HG03457 (cell line): ENCODE measurements at regions not wholly inside any gene's neighbourhood (a gene's known extent, or its start where the extent isn't known, plus 50 kb on each side); places are given as distances from the start of the nearest gene placed in this dataset.

Source experiments
- ATAC-seq: cut with Tn5 transposase; IDR thresholded peaks from one replicate; pipeline ENCODE4 v1.9.1; 2021; ENCODE audit warnings: moderate number of reproducible peaks; ENCODE audit not compliant: unreplicated experiment

DNA sequence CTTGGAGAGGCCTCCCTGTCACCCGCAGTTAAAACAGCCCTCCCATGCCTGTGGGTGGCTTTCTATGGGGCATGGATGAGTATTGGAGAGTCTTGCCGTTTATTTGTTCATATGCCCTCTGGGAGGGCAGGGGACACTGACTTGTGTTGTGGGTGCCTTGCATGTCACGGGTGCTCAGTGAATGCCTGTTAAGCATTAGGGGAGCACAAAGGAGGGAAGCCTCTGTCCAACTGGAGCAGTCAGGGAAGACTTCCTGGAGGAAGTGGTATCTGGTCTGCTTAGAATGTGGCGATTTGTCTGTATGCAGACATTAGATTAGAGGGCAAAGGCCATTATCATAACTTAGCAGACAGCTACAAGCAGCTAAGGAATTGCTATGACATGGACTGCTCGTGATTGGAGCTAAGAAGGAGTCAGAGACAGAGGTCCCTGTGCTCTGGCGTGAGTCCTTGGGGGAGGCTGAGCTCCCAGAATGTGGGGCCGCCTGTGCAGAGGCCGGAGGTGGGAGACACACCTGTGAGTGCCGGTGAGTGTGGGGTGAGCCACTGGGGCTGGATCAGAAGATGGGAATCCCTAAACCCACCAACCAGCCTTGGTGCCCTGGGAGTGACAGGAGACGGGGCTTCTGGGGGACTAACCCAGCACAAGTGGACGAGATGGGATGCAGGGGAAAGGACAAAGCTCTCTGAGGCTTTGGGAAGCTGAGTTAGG, 286.1 kb downstream of the SEC14L1 start:
- no peak for ATAC-seq

DNA sequence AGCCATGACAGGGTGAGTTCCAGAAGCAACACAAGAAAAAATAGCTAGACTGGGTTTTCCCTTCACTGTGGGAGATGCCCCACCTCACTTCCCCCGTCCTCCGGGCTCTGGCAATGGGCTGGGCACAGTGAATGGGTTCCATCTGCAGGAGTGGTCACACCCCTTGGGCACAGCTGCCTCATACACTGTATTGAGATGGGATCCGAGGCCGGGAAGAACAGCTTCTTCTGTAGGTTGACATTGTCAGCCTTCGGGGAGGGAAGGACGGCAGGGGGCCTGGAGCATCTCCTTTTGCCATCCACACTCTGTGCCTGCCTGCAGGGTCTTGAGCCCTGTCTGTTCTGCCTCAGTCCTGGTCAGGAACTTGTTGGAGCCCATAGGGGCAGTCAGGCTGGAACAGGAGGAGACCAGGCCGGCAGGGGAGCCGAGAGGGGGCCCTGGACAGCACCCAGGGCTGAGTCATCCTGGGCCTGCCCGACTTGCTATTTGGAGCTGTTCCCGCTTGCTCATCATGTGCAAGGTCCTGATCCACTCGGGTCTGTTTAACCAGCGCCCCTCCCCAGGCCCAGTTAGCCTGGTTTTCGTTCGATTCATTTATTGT, 286.7 kb downstream of the SEC14L1 start:
- no peak for ATAC-seq

GRCh38 chr17:77428020-77428748, 287.4 kb downstream of the SEC14L1 start:
- ATAC-seq = no peak

- ATAC-seq = no peak
Measured at GRCh38 chr17:77428749-77429368, 288.1 kb downstream of the SEC14L1 start.

DNA sequence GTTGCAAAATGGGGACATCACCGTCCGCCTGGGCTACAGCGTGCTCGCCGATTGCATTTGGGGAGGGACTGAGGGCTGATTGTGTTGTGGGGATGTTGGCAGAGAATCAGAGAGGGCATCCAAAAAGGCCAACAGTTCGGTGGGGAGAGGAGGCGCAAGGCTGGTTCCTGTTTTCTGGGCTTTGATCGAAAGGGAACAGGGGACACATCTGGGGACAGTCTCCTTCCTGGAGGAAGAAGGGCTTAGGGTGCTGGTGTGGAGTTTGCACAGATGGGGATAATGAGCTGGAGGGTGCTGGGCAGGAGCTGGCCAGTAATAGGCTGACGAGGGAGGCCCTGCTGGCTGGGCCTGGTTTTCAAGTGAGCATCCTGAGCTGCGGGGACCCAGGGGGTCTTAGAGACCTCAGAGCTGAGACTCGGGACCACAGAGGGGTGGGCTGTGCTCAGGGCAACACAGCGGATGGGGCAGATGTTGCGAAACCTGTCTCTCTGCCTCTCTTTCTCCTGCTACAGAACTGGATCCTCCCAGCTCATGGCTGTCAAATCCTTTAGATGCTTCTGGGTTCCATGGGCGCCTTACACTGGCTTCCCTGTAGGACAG, 288.7 kb downstream of the SEC14L1 start:
- ATAC-seq = no peak

- no peak for ATAC-seq
Measured at GRCh38 chr17:77429969-77430752, 289.4 kb downstream of the SEC14L1 start.

- ATAC-seq = no peak
Measured at GRCh38 chr17:77432034-77432661, 291.4 kb downstream of the SEC14L1 start.

DNA sequence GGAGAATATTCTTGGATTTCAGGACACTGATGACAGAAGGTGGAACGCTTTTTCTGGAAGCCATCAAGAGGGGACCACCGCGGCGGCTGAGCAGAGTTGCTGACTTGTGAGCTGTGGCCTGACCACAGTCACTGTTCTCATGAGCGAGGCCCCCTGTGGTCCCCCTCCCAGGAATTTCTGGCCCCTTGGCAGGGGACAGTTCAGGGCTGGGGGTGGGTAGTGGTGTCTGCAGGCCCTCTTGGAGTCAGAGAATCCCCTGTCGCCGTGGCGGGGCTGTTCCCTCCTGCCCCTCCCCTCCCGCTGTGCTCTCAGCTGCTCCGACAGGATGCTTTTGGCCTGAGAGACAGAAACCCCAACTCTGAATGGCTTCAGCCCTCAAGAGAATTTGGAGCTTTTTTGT, 292.0 kb downstream of the SEC14L1 start:
- ATAC-seq = no peak

- no peak for ATAC-seq
Measured at GRCh38 chr17:77433385-77434135, 292.8 kb downstream of the SEC14L1 start.

GRCh38 chr17:77434136-77435114, 293.7 kb downstream of the SEC14L1 start:
- no peak for ATAC-seq

DNA sequence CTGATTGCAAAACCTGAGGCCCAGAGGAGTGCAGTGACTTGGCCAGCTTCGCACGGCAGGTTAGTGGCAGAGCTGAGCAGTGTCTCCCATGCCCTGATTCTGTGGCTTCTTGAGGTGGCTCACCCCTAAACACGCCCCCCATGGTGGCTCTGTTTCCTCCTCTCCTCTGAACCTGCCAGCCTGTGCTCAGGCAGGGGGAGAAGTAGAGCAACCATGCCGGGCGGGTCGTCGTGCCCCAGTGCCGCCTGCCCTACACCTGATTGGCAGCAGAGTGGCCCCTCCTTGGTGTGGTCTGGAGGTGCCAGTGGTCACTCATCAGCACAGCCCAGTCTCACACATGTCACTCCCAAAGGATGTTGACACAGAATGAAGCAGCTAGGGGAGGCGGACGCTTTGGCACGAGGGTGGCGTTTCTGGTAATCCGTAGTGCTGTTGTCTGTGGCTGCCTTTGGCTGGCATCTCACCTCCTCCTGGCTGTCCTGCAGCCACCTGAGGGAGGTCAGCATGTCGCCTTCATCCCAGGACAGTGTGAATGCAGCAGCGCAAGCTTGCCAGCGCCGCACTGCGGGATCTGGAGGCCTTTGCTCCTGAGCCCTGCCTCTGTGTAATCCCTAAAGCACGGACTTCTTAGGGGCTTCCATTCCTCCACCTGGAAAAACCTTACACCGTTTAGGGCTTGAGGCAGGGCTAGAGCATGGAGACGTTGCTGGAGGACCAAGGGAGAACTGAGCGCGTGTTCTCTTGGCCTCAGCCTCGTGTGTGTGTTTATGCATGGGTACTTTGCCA, 294.7 kb downstream of the SEC14L1 start:
- no peak for ATAC-seq

DNA sequence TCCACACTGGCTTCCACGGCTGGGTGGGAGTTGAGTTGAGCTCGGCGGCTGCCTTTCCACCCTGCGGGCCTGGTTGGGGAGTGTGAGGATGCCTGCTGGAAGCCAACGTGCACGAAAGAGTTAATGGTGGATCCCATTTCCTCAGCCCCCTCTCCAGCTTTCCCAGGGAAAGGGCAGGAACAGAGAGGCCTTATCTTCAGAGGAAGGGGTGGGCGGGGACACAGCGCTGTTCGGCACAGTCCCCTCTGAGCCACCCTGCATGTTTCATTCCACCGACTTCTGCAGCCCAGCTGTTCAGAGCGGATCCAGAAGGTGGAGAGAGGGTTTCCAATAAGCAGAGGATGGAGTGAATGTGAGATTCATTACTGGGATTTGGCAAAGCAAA, 295.3 kb downstream of the SEC14L1 start:
- no peak for ATAC-seq

DNA sequence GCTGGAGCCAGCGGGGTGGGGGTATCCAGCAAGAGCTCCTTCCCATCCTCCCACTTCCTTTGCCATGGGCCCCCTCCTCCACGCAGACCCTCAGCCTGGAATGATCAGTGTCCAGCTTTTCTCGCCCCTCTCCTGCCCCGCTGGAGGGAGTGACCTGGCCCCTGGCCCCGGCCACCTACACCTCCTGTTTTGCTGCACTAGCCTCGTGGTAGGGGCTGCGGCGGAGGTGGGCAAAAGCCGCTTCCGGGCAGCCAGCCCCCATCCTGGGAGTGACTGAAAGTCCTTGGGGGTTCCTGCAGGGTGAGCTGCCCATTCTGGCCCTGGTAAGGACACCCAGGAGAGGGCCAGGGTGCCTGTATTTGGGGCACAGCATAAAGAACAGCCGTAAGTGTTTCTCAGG, 295.7 kb downstream of the SEC14L1 start:
- no peak for ATAC-seq

DNA sequence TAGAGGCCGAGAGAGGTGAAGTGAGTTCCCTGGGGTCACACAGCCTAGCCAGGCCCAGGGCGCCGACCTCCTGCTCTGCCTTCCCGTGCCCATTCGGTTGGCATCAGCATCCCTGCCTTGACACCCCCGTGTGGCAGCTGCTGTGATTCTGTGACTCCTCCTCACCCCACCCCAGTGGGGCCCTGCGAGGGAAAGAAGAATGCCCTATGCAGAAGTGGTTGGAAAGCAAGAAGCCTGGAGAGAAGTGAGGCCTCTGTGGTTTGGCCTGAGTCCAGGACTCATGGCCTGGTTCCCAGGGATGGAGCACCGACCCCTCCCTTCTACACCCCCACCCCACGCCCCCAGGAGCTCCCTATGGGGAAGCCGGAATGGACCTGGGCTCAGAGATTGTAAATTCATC, 296.2 kb downstream of the SEC14L1 start:
- ATAC-seq = no peak

DNA sequence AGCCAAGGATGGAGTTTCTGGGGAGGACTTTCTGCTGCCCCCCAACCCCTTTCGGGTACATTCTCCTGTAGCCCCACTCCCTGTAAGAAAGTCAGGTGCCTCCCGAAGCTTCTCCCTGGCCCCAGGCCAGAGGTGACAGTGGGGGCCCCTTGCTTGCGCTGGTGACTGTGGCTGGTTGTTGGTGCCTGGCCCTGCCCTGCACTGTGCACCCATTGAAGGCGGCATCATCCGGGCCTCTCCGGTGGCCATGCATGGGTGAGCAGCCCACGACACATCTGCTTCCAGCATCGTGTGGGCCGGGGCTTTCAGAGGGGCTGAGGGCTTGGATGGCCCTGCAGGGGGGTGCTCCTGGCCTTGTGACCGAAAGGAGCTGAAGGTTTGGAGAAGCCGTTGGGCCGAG, 297.0 kb downstream of the SEC14L1 start:
- ATAC-seq = no peak

DNA sequence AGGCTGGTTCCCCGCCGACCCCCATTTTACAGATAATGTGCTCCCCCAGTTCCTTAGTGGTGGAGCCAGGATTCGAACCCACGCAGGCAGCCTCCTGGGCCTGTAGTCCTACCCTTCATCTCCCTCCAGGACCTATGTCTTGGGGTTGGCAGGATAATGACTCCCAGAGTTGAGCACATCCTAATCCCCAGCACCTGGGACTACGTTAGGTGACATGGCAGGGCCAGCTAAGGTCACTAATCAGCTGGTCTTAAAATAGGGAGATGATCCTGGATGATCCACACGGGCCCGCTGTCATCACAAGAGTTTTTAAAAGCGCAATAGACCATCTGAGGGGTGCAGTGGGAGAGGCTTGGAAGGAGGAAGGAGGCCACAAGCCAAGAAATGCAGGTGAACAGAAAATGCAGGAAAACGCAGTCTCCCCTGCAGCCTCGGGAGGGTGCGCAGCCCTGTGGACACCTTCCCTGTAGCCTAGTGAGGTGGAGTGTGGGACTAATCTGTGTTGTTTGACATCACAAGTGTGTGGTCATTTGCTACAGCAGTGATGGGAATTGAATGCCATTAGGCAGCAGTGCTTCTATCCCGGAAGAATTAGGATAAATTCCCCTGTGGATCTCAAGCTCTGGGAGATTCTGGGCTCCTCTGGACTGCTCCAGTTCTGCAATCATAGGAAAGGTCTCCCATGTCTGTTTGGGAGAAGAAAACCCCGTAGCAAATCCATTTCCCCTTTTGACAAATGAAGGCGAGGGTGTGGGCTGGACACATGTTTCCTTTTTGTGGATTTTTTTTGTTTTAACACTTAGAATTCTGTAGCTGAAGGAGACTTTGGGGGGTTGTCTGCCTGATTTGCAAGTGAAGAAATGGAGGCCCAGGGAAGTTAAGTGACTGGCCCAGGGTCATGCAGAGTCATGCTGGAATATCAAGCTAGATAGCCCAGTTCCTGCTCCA, 297.7 kb downstream of the SEC14L1 start:
- ATAC-seq = no peak
